ENCODE measurements at regions not wholly inside any gene's neighbourhood (a gene's known extent, or its start where the extent isn't known, plus 50 kb on each side); places are given as distances from the start of the nearest gene placed in this dataset.

- no peak for DNase-seq
These were observed 593.5 kb downstream of the BCL11A start for GRCh38 chr2:59959944-59960343.

GRCh38 chr2:59957504-59957903, 596.0 kb downstream of the BCL11A start:
- DNase-seq: no peak

GRCh38 chr2:59956981-59957380, 596.5 kb downstream of the BCL11A start:
- no peak for DNase-seq

- DNase-seq: no peak
These were observed 605.4 kb downstream of the BCL11A start for GRCh38 chr2:59947917-59948541.

GRCh38 chr2:59947209-59947608, 606.2 kb downstream of the BCL11A start:
- DNase-seq: no peak

- no peak for DNase-seq
These were observed 614.2 kb downstream of the BCL11A start for GRCh38 chr2:59939236-59939635.

GRCh38 chr2:59938181-59938580, 615.3 kb downstream of the BCL11A start:
- DNase-seq: no peak

GRCh38 chr2:59936048-59936447, 617.4 kb downstream of the BCL11A start:
- DNase-seq: no peak

DNA sequence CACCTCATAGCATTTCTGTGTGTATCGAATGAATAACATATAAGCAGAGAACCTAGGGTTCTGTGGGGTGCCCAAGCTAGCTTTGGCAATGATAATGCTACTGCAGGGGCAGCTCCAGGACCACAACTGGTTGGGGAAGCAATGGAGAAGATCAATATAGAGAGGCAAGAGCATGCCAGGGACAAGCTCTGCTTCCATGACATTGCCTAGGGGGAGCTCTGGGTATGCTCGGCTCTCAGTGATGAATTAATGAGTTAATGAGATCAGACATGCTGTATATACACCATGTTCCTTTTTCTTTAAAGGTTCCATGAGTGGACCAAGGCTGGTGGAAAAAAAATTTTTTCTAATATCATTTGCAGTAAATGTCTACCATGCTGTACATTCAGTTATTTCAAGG, 618.4 kb downstream of the BCL11A start:
- no peak for DNase-seq

DNA sequence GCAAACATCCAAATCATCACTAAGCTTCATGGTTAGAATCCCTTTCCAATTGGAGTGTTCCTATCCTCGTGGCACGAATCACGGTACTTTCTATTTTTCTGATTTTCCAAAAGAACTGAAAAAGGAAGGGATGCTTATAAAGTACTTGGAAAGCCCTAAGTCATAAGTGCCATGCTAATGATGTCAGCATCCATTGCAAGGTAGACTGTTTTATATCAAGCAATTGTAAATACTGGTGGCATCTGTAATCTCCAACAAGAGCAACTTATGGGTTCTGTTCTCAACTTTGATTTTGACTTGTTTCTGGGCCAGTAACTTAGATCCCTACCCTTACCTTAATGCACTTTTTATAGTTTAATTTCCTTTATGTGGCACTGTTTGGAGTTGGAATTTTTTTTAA, 619.5 kb downstream of the BCL11A start:
- no peak for DNase-seq

DNA sequence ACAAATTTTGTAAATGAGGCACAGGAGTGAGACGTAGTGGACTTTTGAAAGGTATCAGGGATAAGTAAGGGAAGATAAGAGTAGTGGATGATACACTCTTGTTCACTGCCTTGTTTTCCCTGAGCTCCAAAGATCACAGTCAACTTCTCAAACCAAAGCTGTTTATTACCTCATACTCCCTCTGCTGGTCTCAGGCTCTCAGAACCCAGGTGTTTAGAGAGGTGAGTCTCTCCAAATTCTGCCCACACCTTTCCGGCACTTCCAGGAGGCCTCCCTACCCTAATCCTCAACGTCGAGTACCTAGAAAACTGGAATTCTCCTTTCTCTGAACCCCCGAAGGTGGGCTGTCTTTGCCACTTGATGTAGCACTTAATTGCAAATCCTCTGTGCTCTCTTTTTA, 621.1 kb downstream of the BCL11A start:
- no peak for DNase-seq

DNA sequence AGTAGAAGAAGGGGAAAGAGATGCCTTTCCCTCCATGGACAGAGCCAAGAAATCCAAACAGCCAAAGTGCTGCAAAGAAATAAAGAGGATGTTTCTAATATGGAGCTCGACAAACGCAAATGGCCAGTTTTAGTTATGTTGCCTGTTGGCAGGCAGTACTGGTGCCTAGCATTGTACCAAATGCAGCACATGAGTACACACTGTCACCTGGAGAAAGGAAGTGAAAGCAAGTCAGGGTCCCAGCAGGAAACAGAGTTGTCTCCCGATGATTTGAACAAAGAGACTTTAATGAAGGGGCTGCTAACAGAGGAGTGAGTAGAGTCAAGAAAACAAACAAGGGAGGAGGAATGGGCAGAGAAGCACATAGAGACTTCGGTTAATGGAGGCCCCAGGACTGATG, 623.0 kb downstream of the BCL11A start:
- DNase-seq: no peak

DNA sequence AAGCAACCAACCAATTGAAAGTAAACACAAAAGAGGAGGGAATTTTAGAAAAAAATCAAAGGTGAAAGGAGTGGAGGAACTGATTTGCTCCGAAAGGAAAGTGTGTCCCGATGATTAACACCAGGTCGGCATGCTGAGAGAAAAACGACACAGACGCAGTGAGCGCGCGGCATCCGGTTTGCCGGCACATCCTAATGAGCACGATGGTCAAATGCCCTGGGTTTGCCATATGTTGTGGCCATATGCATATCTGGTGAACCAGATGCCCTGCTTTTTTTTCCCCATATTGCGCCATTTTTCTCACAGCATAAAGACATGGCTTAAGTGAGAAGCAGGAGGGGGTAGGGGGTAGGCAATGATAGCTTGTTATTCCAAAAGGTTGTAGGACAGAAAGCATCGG, 626.7 kb downstream of the BCL11A start:
- DNase-seq: no peak

DNA sequence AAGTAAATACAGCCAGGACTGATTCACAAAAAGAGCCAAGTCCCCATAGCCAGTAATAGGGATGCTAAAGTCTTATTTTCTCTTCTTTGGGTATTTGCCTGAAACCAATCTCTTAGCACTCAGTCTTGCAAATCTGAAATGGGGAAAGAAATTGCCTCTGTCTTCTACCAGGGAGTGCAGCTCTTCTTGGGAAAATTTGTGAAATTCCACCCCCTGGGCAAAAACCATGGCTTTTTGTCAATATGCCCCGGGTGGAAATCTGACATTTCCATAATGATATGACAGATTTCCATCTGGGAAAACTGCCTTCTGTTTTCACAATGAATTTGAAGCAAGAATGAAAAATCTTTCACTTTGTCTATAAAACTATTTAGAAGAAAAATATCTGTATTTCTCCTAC, 628.1 kb downstream of the BCL11A start:
- DNase-seq: no peak

GRCh38 chr2:59924346-59924745, 629.1 kb downstream of the BCL11A start:
- no peak for DNase-seq

GRCh38 chr2:59922450-59922849, 631.0 kb downstream of the BCL11A start:
- no peak for DNase-seq

GRCh38 chr2:59921743-59922142, 631.7 kb downstream of the BCL11A start:
- DNase-seq: no peak

- no peak for DNase-seq
These were observed 632.5 kb downstream of the BCL11A start for GRCh38 chr2:59920961-59921360.

DNA sequence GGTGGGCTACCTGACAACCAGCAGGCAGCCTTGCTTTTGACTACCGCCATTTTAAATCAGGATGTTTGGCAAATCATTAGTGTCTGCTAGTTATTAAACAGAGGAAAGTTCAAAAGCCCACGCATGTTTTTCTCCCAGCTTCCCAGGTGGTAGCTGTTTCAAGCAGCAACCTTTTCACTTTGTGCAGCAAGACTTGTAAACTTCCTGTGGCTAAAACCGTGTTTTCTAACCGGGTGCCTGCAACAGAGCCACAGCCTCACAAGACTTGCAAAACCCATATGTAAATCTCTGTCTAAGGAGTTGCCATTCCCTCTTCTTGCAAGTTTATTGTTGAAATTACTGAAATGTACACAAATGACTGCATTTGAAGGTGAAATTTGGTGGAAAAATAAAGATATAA, 633.1 kb downstream of the BCL11A start:
- no peak for DNase-seq

DNA sequence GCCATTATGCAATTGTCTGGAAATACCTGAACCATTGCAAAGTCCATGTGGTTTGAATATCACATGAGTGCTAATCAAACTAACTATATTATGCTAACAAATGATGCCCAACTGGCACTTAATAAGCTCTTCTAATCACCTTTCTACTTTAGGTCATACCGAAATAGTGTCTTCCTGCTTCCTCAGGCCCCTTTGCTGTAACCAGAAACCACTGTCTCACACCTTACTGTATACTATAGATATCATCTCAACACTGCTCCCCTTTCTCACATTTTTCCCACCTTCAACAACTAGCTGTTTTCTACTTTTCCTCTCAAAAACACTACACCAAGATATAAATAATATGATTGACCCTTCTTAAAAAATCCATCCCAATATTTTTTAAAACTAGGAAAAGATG, 633.9 kb downstream of the BCL11A start:
- DNase-seq: no peak

GRCh38 chr2:59912042-59912441, 641.4 kb downstream of the BCL11A start:
- no peak for DNase-seq

GRCh38 chr2:59910166-59910565, 643.3 kb downstream of the BCL11A start:
- DNase-seq: no peak

DNA sequence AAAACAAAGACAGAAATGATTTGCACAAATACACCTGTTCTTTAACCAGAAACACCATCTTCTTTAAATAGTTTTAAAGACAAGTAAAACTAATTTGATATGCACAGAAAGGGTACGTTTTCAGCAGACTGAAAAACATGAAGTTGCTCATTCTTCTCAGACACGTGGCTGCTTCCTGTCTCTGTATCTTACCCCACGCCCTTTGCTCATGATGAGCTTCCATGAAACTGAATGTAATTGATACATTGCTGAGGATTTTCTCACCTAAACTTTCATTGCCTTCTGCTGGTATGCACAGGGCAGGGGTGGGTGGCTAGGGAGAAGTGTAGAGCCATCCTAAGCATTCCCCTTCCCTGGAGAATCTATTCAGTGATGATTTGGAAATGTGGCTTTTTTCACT, 644.3 kb downstream of the BCL11A start:
- DNase-seq: no peak

DNA sequence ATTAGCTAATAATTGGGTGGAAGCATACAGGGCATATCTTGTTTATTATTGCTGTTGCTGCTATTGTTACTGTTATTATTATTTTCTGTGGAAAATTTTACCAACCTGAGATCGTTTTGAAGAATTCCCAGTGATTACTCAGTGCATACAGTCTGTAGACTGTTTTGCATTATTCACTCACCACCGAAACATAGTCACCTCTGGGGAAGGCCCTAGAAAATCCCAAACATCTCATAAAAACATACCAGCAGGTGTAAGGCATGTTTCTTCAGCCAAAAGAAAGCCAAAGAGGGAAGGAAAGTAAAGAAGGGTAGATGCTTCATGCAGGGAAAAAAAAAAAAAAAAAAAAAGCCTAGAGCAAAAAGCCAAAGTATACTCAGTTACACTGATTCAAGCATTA, 647.7 kb downstream of the BCL11A start:
- DNase-seq: no peak

DNA sequence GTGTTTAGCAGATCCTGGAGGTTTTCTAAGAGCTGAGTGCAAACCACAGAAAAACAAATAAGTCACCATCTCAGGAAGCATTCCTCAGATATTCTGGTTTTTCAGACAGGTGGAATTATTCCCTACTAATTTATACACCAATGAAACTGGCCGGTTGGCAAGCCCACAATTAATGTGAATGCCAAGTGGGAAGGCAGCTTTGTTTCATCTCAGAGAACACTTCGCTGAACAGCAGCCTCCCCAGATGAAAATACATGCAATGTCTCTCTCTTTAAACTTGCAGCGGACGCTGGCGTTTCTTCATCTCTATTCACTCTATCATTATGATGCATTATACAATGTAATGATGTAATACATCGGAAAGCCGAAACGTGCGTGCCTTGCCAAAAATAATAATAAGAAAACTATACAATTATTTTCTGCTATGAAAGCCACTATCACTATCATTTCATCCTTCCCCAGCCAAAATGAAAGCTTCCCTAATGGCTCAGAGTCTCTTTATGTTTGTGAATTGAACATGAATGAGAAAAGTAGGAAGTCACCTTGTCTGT, 649.4 kb downstream of the BCL11A start:
- no peak for DNase-seq

All from NCI-H510A (cell line).